OCI-LY1 (cell line): ENCODE measurements at regions not wholly inside any gene's neighbourhood (a gene's known extent, or its start where the extent isn't known, plus 50 kb on each side); places are given as distances from the start of the nearest gene placed in this dataset.

Source experiments
- H2AFZ ChIP-seq: fragments of 200-600 bp; sonication (generic), shearing (Covaris generic); 2 replicates; pipeline ENCODE4 v1.6.0; 2014; ENCODE audit warnings: antibody characterized with exemption, mild to moderate bottlenecking, low read length
- H3F3A ChIP-seq: fragments of 200-600 bp; sonication (generic), shearing (Covaris generic); 2 replicates; pipeline ENCODE4 v1.6.0; 2014; ENCODE audit warnings: mild to moderate bottlenecking, antibody characterized with exemption, low read length, moderate library complexity; ENCODE audit not compliant: insufficient read depth
- H3K27ac ChIP-seq: fragments of 200-600 bp; sonication (generic); 2 replicates; pipeline ENCODE4 v1.5.1; 2014; ENCODE audit warnings: low read length, mixed run types, mild to moderate bottlenecking, low read depth; ENCODE audit not compliant: poor library complexity, severe bottlenecking
- H3K27me3 ChIP-seq: fragments of 200-600 bp; sonication (generic); 2 replicates; pipeline ENCODE4 v1.6.0; 2014; ENCODE audit warnings: antibody characterized with exemption, mild to moderate bottlenecking, low read length, moderate library complexity; ENCODE audit not compliant: insufficient read depth
- H3K36me3 ChIP-seq: fragments of 200-600 bp; sonication (generic); 2 replicates; pipeline ENCODE4 v1.6.1; 2014; ENCODE audit warnings: mild to moderate bottlenecking, antibody characterized with exemption, low read length, moderate library complexity, mixed read lengths; ENCODE audit not compliant: insufficient read depth
- H3K4me1 ChIP-seq: fragments of 200-600 bp; sonication (generic); 2 replicates; pipeline ENCODE4 v1.5.1; 2014; ENCODE audit warnings: mild to moderate bottlenecking, low read length, moderate library complexity; ENCODE audit not compliant: insufficient read depth, severe bottlenecking
- H3K4me2 ChIP-seq: fragments of 200-600 bp; sonication (generic), shearing (Covaris generic); 2 replicates; pipeline ENCODE4 v1.6.1; 2014; ENCODE audit warnings: low read length
- H3K4me3 ChIP-seq: fragments of 200-600 bp; sonication (generic); 2 replicates; pipeline ENCODE4 v1.5.1; 2014; ENCODE audit warnings: low read length, low read depth, mild to moderate bottlenecking, mixed read lengths; ENCODE audit not compliant: poor library complexity, severe bottlenecking
- H3K79me2 ChIP-seq: fragments of 200-600 bp; shearing (Covaris generic); 2 replicates; pipeline ENCODE4 v1.6.1; 2016; ENCODE audit warnings: mixed run types, low read length, mixed read lengths; ENCODE audit not compliant: insufficient read depth
- H3K9ac ChIP-seq: fragments of 200-600 bp; sonication (generic), shearing (Covaris generic); 2 replicates; pipeline ENCODE4 v1.6.1; 2014; ENCODE audit warnings: mild to moderate bottlenecking, low read length, mixed read lengths
- H3K9me2 ChIP-seq: fragments of 200-600 bp; sonication (generic), shearing (Covaris generic); 2 replicates; pipeline ENCODE4 v1.6.1; 2014; ENCODE audit warnings: low read depth, mild to moderate bottlenecking, low read length, mixed read lengths
- H3K9me3 ChIP-seq: fragments of 200-600 bp; shearing (Covaris generic); 2 replicates; pipeline ENCODE4 v1.6.1; 2014; ENCODE audit warnings: low read length, mixed read lengths
- H4K20me1 ChIP-seq: fragments of 200-600 bp; sonication (generic), shearing (Covaris generic); 2 replicates; pipeline ENCODE4 v1.6.0; 2016; ENCODE audit warnings: mild to moderate bottlenecking, low read length; ENCODE audit not compliant: insufficient read depth
- CTCF ChIP-seq: fragments of 200-600 bp; sonication (generic), shearing (Covaris generic); IDR thresholded peaks from 2 replicates; pipeline ENCODE4 v1.5.1; 2017; ENCODE audit warnings: mild to moderate bottlenecking, antibody characterized with exemption, low read length, moderate library complexity, mixed read lengths
- EZH2 ChIP-seq: fragments of 200-600 bp; sonication (generic), shearing (Covaris generic); IDR thresholded peaks from 2 replicates; pipeline ENCODE4 v1.8.0; 2017; ENCODE audit warnings: borderline replicate concordance, mixed run types, mild to moderate bottlenecking, antibody characterized with exemption, low read length, moderate library complexity, mixed read lengths

GRCh38 chr2:23122681-23123215 is 262.2 kb upstream of the KLHL29 start:
- H3K9me2 ChIP-seq, result no peaks in the 10 kb centered on the region
- TF ChIP-seq EZH2 (no peak), CTCF (no peak)
- no peak overlapping the region for H3K27ac ChIP-seq
- H4K20me1 ChIP-seq, result no peaks in the 10 kb centered on the region
- H3K36me3 ChIP-seq, result no peaks in the 10 kb centered on the region
- no peak overlapping the region for H3K4me2 ChIP-seq
- H3K4me1 ChIP-seq, result no peaks in the 10 kb centered on the region
- H3K9me3 ChIP-seq, result no peaks in the 10 kb centered on the region
- H3K9ac ChIP-seq, result no peak overlapping the region
- H3K4me3 ChIP-seq, result no peak overlapping the region
- H2AFZ ChIP-seq, result no peak overlapping the region
- H3F3A ChIP-seq, result no peaks in the 10 kb centered on the region
- H3K27me3 ChIP-seq, result no peaks in the 10 kb centered on the region
- H3K79me2 ChIP-seq, result no peaks in the 10 kb centered on the region

- Histone ChIP-seq H3K9me3 (no peaks in the 10 kb centered on the region), H3K27me3 (no peaks in the 10 kb centered on the region), H3K4me2 (no peak overlapping the region), H2AFZ (no peak overlapping the region), H3K4me3 (no peak overlapping the region), H3F3A (no peaks in the 10 kb centered on the region), H3K79me2 (no peaks in the 10 kb centered on the region), H3K9me2 (no peaks in the 10 kb centered on the region), H3K9ac (no peak overlapping the region), H4K20me1 (no peaks in the 10 kb centered on the region), H3K36me3 (no peaks in the 10 kb centered on the region), H3K27ac (no peak overlapping the region), H3K4me1 (no peaks in the 10 kb centered on the region)
- TF ChIP-seq CTCF, result no peak
- TF ChIP-seq EZH2, result no peak
Measured at GRCh38 chr2:23123686-23124085, 261.3 kb upstream of the KLHL29 start.

GRCh38 chr2:23124214-23124750 is 260.7 kb upstream of the KLHL29 start:
- Histone ChIP-seq H3K9ac (no peak overlapping the region), H3K4me3 (no peak overlapping the region), H3K4me2 (no peak overlapping the region), H2AFZ (no peak overlapping the region), H3K9me2 (no peaks in the 10 kb centered on the region), H3K79me2 (no peaks in the 10 kb centered on the region), H3F3A (no peaks in the 10 kb centered on the region), H3K4me1 (no peaks in the 10 kb centered on the region), H3K9me3 (no peaks in the 10 kb centered on the region), H3K27me3 (no peaks in the 10 kb centered on the region), H3K27ac (no peak overlapping the region), H3K36me3 (no peaks in the 10 kb centered on the region), H4K20me1 (no peaks in the 10 kb centered on the region)
- TF ChIP-seq EZH2 (no peak), CTCF (no peak)
